Kidney (tissue), 13 donors: ENCODE measurements at regions not wholly inside any gene's neighbourhood (a gene's known extent, or its start where the extent isn't known, plus 50 kb on each side); places are given as distances from the start of the nearest gene placed in this dataset.

Experiments
- DNase-seq, 5 donors: peaks; one replicate each; pipeline ENCODE4 v3.0.0-alpha.2; 2013 to 2020
- FAIRE-seq: peaks from 2 replicates; lab custom pipeline; 2012; peaks lifted over from hg19 to GRCh38; lab: Jason Lieb, UNC
- H3K27ac ChIP-seq, 2 donors: one replicate each; pipeline ENCODE4 v1.7.0; 2013; ENCODE audit warnings: low read depth in 2 of 2, low read length in 2 of 2, inconsistent platforms in 1 of 2
- H3K27me3 ChIP-seq: one replicate; pipeline ENCODE4 v1.7.1; 2013; ENCODE audit warnings: low read length, inconsistent platforms; ENCODE audit not compliant: control insufficient read depth, insufficient read depth
- H3K36me3 ChIP-seq, 3 donors: one replicate each; pipeline versions ENCODE4 v1.7.0 to v1.7.1; 2013; ENCODE audit warnings: low read length in 3 of 3, control low read depth in 1 of 3, inconsistent platforms in 1 of 3; ENCODE audit not compliant: insufficient read depth in 3 of 3, control insufficient read depth in 2 of 3
- H3K4me1 ChIP-seq, 3 donors: one replicate each; pipeline versions ENCODE4 v1.7.0 to v1.7.1; 2013; ENCODE audit warnings: low read length in 3 of 3, inconsistent platforms in 1 of 3, low read depth in 1 of 3; ENCODE audit not compliant: control insufficient read depth in 2 of 3, insufficient read depth in 2 of 3
- H3K4me3 ChIP-seq, 3 donors: one replicate each; pipeline versions ENCODE4 v1.7.0 to v1.8.1; 2013; ENCODE audit warnings: low read length in 3 of 3, control low read depth in 1 of 3, inconsistent platforms in 1 of 3
- H3K9ac ChIP-seq, 3 donors: one replicate each; pipeline versions ENCODE4 v1.7.0 to v1.7.1; 2013; ENCODE audit warnings: low read length in 3 of 3, control low read depth in 1 of 3, inconsistent platforms in 1 of 3
- H3K9me3 ChIP-seq, 3 donors: one replicate each; pipeline versions ENCODE4 v1.7.0 to v1.7.1; 2013; ENCODE audit warnings: low read length in 3 of 3, control low read depth in 1 of 3, inconsistent platforms in 1 of 3; ENCODE audit not compliant: control insufficient read depth in 2 of 3, insufficient read depth in 1 of 3
- CTCF ChIP-seq: IDR thresholded peaks from 3 replicates; pipeline ENCODE4 v1.5.1; 2012; ENCODE audit warnings: mild to moderate bottlenecking, moderate library complexity, borderline replicate concordance; ENCODE audit not compliant: insufficient read depth; ENCODE audit errors: extremely low read depth
- intact Hi-C: fragments of 100-400 bp; cut with DNase I; formaldehyde crosslinking; loops from one replicate; pipeline ENCODE4 v1.11.1; 2022
- donor health status: control.
- donor health status: control.
- donor health status: control.
- donor health status: control.
- donor health status: control.
- donor health status: DM: yes; HTN: yes; CAD: no.
- donor health status: Normal renal cell carcinoma (clear cell type).

GRCh38 chr16:86080982-86081381 lies 182.0 kb downstream of the IRF8 start:
- Histone ChIP-seq H3K27me3 (no peaks in the 10 kb centered on the region), H3K9ac (no peak overlapping the region), H3K4me1 (no peaks in the 10 kb centered on the region), H3K9me3 (no peaks in the 10 kb centered on the region), H3K36me3 (no peaks in the 10 kb centered on the region), H3K4me3 (no peak overlapping the region), H3K27ac (no peak overlapping the region)
- FAIRE-seq = no peak
- no peak for TF ChIP-seq CTCF
- peak in 1 of 5 donors; percentile 13 for DNase-seq
- intact Hi-C loops = no loop called here

GRCh38 chr16:86082418-86083030 lies 183.6 kb downstream of the IRF8 start:
- Histone ChIP-seq H3K9me3 (no peaks in the 10 kb centered on the region), H3K4me1 (no peaks in the 10 kb centered on the region), H3K36me3 (no peaks in the 10 kb centered on the region), H3K27ac (no peak overlapping the region), H3K9ac (no peak overlapping the region), H3K27me3 (no peaks in the 10 kb centered on the region), H3K4me3 (no peak overlapping the region)
- FAIRE-seq (no peak), DNase-seq (peak in 1 of 5 donors; percentile 32)
- TF ChIP-seq CTCF = no peak
- intact Hi-C loops = no loop called here

- H3K36me3 ChIP-seq = no peaks in the 10 kb centered on the region
- no peak overlapping the region for H3K4me3 ChIP-seq
- intact Hi-C loops = no loop called here
- DNase-seq = peak in 1 of 5 donors; percentile 33
- TF ChIP-seq CTCF = no peak
- no peak overlapping the region for H3K27ac ChIP-seq
- FAIRE-seq = no peak
- no peak overlapping the region for H3K9ac ChIP-seq
- no peaks in the 10 kb centered on the region for H3K4me1 ChIP-seq
- no peaks in the 10 kb centered on the region for H3K9me3 ChIP-seq
- H3K27me3 ChIP-seq = no peaks in the 10 kb centered on the region
Measured at GRCh38 chr16:86083382-86084002, 184.5 kb downstream of the IRF8 start.
